NB4 (cell line): ENCODE measurements at regions not wholly inside any gene's neighbourhood (a gene's known extent, or its start where the extent isn't known, plus 50 kb on each side); places are given as distances from the start of the nearest gene placed in this dataset.

Source experiments
- CTCF ChIP-seq: IDR thresholded peaks from one replicate; pipeline ENCODE4 v1.5.1; 2012; ENCODE audit warnings: low read depth, low read length
- MYC ChIP-seq: IDR thresholded peaks from 2 replicates; pipeline ENCODE4 v1.6.1; 2011; ENCODE audit warnings: low read depth, low read length
- POLR2A ChIP-seq: IDR thresholded peaks from 2 replicates; pipeline ENCODE4 v1.6.1; 2011; ENCODE audit warnings: mild to moderate bottlenecking; ENCODE audit not compliant: insufficient read length; ENCODE audit errors: extremely low read depth
- TF ChIP-seq, protein P1 (sequence below): IDR thresholded peaks from 2 replicates; pipeline ENCODE4 v1.6.1; 2011; ENCODE audit warnings: low read depth, low read length

DNA sequence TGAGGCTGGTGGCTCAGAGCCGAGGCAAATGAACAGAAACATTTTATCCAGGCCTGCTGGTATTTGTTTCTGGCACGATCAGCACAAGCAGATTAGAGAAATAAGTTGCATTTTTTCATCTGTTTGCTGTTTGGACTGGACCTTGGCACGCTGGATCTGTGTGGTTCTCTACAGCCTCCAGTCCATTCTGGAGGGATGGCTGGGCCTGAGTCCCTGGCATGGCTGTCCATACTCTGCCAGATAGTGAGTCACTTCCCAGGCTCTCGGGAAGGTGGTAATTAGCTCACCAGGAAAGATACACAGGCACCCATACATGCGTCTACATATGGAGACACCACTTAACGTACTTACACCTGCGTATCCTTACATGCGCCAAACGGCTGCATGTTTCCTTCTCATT lies 78.6 kb downstream of the SPRY4 start:
- TF ChIP-seq CTCF (no peak), POLR2A (no peak), MYC (no peak)
- TF ChIP-seq, protein P1, sequence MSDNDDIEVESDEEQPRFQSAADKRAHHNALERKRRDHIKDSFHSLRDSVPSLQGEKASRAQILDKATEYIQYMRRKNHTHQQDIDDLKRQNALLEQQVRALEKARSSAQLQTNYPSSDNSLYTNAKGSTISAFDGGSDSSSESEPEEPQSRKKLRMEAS: no peak
